ENCODE measurements at regions not wholly inside any gene's neighbourhood (a gene's known extent, or its start where the extent isn't known, plus 50 kb on each side); places are given as distances from the start of the nearest gene placed in this dataset.

DNA sequence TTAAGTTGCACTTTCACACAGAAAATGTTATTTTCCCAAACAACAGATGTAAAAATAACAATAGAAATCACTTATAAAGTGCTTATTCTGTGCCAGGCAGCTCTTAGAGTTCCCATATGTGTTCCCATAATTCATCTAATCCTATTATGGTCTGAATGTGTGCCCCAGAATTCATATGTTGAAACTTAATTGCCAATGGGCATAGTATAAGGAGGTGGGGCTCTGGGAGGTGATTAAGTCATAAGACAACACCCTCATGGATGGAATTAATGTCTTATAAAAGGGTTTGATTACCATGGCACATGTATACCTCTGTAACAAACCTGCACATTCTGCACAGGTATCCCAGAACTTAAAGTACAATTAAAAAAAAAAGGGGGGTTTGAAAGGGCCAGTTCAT is 92.7 kb downstream of the FZD1 start:
- Histone ChIP-seq H3K4me2 (ENCODE audit: low read length) (no peak overlapping the region), H3K79me2 (ENCODE audit: insufficient read depth, low read length) (no peaks in the 10 kb centered on the region), H3K4me1 (ENCODE audit: control insufficient read depth in 1 of 2, insufficient read depth in 2 of 2, low read length in 2 of 2) (no peaks in the 10 kb centered on the region), H3K27ac (ENCODE audit: low read depth, low read length) (no peak overlapping the region), H3K27me3 (ENCODE audit: insufficient read depth, low read length) (0 out of 2 replicates have a peak, but pooled peaks cover 8% of the 10 kb centered on the region), H3K4me3 (replicated peaks in 1 of 2; ENCODE audit: low read depth in 1 of 2, low read length in 2 of 2) (no peak overlapping the region), H4K20me1 (ENCODE audit: insufficient read depth) (no peaks in the 10 kb centered on the region), H3K9ac (ENCODE audit: low read length) (no peak overlapping the region), H2AFZ (ENCODE audit: low read depth, low read length, poor library complexity, severe bottlenecking) (no peak overlapping the region), H3K9me2 (ENCODE audit: insufficient read depth) (no peaks in the 10 kb centered on the region), H3K9me3 (ENCODE audit: control insufficient read depth in 1 of 2, insufficient read depth in 1 of 2, low read depth in 1 of 2, low read length in 2 of 2) (no peaks in the 10 kb centered on the region), H3K36me3 (ENCODE audit: control insufficient read depth in 1 of 2, insufficient read depth in 2 of 2, low read length in 2 of 2) (no peaks in the 10 kb centered on the region)
- TF ChIP-seq ZNF274 (IDR thresholded peaks at IDR 0.05; ENCODE audit: low read depth, low read length) (no peak), POLR2A (IDR thresholded peaks at IDR 0.05; ENCODE audit: borderline replicate concordance, extremely low read depth, insufficient read depth, insufficient read length) (no peak), JUND (IDR thresholded peaks at IDR 0.05) (no peak), CBX3 (IDR thresholded peaks at IDR 0.05; ENCODE audit: low read depth) (no peak), RAD21 (IDR thresholded peaks at IDR 0.05; ENCODE audit: low read depth) (no peak)
- no peak for DNase-seq (ENCODE audit: low read depth, low spot score)
- POLR2A ChIA-PET: no interaction called here
- CTCF ChIA-PET: no interaction called here
- no TSS peak for BruUV-seq (replicated peaks)
- RAD21 ChIA-PET (ENCODE audit: low non-redundant PET in 1 of 2, low total read pairs in 2 of 2, uncharacterized antibody in 2 of 2, unreplicated experiment in 2 of 2): no interaction called here
- intact Hi-C loops (cut with micrococcal nuclease): no loop called here
- no peak for ATAC-seq

DNA sequence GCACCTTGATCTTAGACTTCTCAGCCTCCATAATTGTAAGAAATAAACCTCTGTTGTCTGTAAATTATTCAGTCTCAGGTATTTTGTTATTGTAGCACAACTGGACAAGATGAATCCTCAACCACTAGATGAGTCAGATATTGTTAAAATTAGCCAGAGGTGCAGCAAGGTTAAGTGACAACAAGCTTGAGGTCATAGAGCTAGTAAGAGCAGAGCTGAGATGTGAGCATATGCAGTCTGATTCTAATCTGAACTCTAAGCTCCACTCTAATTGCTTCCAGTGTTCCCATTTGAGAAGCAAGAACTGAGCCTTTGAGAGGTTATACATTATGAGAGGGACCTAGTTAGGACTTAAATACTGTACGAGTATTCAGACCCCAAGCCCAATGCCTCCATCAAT is 93.1 kb downstream of the FZD1 start:
- TF ChIP-seq JUND (IDR thresholded peaks at IDR 0.05) (no peak), ZFX (IDR thresholded peaks at IDR 0.05) (no peak), EZH2phosphoT487 (IDR thresholded peaks at IDR 0.05; ENCODE audit: borderline replicate concordance) (no peak), TCF7L2 (IDR thresholded peaks at IDR 0.05; ENCODE audit: borderline replicate concordance, extremely low read depth, insufficient read depth, insufficient read length) (no peak), EZH2 (IDR thresholded peaks at IDR 0.05) (no peak), ZNF274 (IDR thresholded peaks at IDR 0.05; ENCODE audit: low read depth, low read length) (no peak)
- TF ChIP-seq, protein P1, sequence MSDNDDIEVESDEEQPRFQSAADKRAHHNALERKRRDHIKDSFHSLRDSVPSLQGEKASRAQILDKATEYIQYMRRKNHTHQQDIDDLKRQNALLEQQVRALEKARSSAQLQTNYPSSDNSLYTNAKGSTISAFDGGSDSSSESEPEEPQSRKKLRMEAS (IDR thresholded peaks at IDR 0.05): no peak
- no peaks in the 10 kb centered on the region for H3K79me2 ChIP-seq (ENCODE audit: insufficient read depth, low read length)
- RAD21 ChIA-PET (ENCODE audit: low non-redundant PET in 1 of 2, low total read pairs in 2 of 2, uncharacterized antibody in 2 of 2, unreplicated experiment in 2 of 2): no interaction called here
- 0 out of 2 replicates have a peak, but pooled peaks cover 8% of the 10 kb centered on the region for H3K27me3 ChIP-seq (ENCODE audit: insufficient read depth, low read length)
- no peaks in the 10 kb centered on the region for H4K20me1 ChIP-seq (ENCODE audit: insufficient read depth)
- H3K9ac ChIP-seq (ENCODE audit: low read length): no peak overlapping the region
- H3K4me2 ChIP-seq (ENCODE audit: low read length): no peak overlapping the region
- CTCF ChIA-PET: no interaction called here
- H3K9me3 ChIP-seq (ENCODE audit: control insufficient read depth in 1 of 2, insufficient read depth in 1 of 2, low read depth in 1 of 2, low read length in 2 of 2): no peaks in the 10 kb centered on the region
- H3K36me3 ChIP-seq (ENCODE audit: control insufficient read depth in 1 of 2, insufficient read depth in 2 of 2, low read length in 2 of 2): no peaks in the 10 kb centered on the region
- H3K9me2 ChIP-seq (ENCODE audit: insufficient read depth): no peaks in the 10 kb centered on the region
- POLR2A ChIA-PET: no interaction called here
- no TSS peak for BruUV-seq (replicated peaks)
- ATAC-seq (no peak), DNase-seq (ENCODE audit: low read depth, low spot score) (no peak)
- no peak overlapping the region for H2AFZ ChIP-seq (ENCODE audit: low read depth, low read length, poor library complexity, severe bottlenecking)
- no peaks in the 10 kb centered on the region for H3K4me1 ChIP-seq (ENCODE audit: control insufficient read depth in 1 of 2, insufficient read depth in 2 of 2, low read length in 2 of 2)
- H3K27ac ChIP-seq (ENCODE audit: low read depth, low read length): no peak overlapping the region
- intact Hi-C loops (cut with micrococcal nuclease): no loop called here
- no peak overlapping the region for H3K4me3 ChIP-seq (replicated peaks in 1 of 2; ENCODE audit: low read depth in 1 of 2, low read length in 2 of 2)
